ENCODE measurements at regions not wholly inside any gene's neighbourhood (a gene's known extent, or its start where the extent isn't known, plus 50 kb on each side); places are given as distances from the start of the nearest gene placed in this dataset.

GRCh38 chr6:92050216-92050615 lies 1369.1 kb downstream of the EPHA7 start:
- no peak for DNase-seq (ENCODE audit: low read depth)
- no peak for TF ChIP-seq CTCF (IDR thresholded peaks at IDR 0.05; ENCODE audit: control insufficient read depth, extremely low read depth, insufficient read depth)
- no peak overlapping the region for H3K4me3 ChIP-seq (ENCODE audit: low read depth, low read length)

GRCh38 chr6:92047860-92048259 lies 1371.5 kb downstream of the EPHA7 start:
- H3K4me3 ChIP-seq (ENCODE audit: low read depth, low read length), result no peak overlapping the region
- no peak for DNase-seq (ENCODE audit: low read depth)
- no peak for TF ChIP-seq CTCF (IDR thresholded peaks at IDR 0.05; ENCODE audit: control insufficient read depth, extremely low read depth, insufficient read depth)

- H3K4me3 ChIP-seq (ENCODE audit: low read depth, low read length), result no peak overlapping the region
- DNase-seq (ENCODE audit: low read depth), result no peak
- no peak for TF ChIP-seq CTCF (IDR thresholded peaks at IDR 0.05; ENCODE audit: control insufficient read depth, extremely low read depth, insufficient read depth)
These were observed 1372.1 kb downstream of the EPHA7 start for GRCh38 chr6:92047152-92047850.

- H3K4me3 ChIP-seq (ENCODE audit: low read depth, low read length), result no peak overlapping the region
- no peak for DNase-seq (ENCODE audit: low read depth)
- TF ChIP-seq CTCF (IDR thresholded peaks at IDR 0.05; ENCODE audit: control insufficient read depth, extremely low read depth, insufficient read depth), result no peak
These were observed 1375.0 kb downstream of the EPHA7 start for GRCh38 chr6:92044312-92044711.

- no peak overlapping the region for H3K4me3 ChIP-seq (ENCODE audit: low read depth, low read length)
- no peak for DNase-seq (ENCODE audit: low read depth)
- no peak for TF ChIP-seq CTCF (IDR thresholded peaks at IDR 0.05; ENCODE audit: control insufficient read depth, extremely low read depth, insufficient read depth)
These were observed 1375.6 kb downstream of the EPHA7 start for GRCh38 chr6:92043777-92044176.

- no peak for TF ChIP-seq CTCF (IDR thresholded peaks at IDR 0.05; ENCODE audit: control insufficient read depth, extremely low read depth, insufficient read depth)
- no peak for DNase-seq (ENCODE audit: low read depth)
- H3K4me3 ChIP-seq (ENCODE audit: low read depth, low read length), result no peak overlapping the region
These were observed 1392.5 kb downstream of the EPHA7 start for GRCh38 chr6:92026878-92027277.

GRCh38 chr6:92024881-92025280 lies 1394.5 kb downstream of the EPHA7 start:
- H3K4me3 ChIP-seq (ENCODE audit: low read depth, low read length), result no peak overlapping the region
- TF ChIP-seq CTCF (IDR thresholded peaks at IDR 0.05; ENCODE audit: control insufficient read depth, extremely low read depth, insufficient read depth), result no peak
- no peak for DNase-seq (ENCODE audit: low read depth)
